CD1c-positive myeloid dendritic cell (primary cell): ENCODE measurements at regions not wholly inside any gene's neighbourhood (a gene's known extent, or its start where the extent isn't known, plus 50 kb on each side); places are given as distances from the start of the nearest gene placed in this dataset.

Source experiments
- DNase-seq: peaks from one replicate; pipeline ENCODE4 v3.0.0-alpha.2; 2016; ENCODE audit errors: extremely low spot score

GRCh38 chr13:40476175-40476958, 190.1 kb downstream of the FOXO1 start:
- DNase-seq = no peak

- DNase-seq = peak; percentile 72
Measured at GRCh38 chr13:40477623-40478608, 188.5 kb downstream of the FOXO1 start.

DNA sequence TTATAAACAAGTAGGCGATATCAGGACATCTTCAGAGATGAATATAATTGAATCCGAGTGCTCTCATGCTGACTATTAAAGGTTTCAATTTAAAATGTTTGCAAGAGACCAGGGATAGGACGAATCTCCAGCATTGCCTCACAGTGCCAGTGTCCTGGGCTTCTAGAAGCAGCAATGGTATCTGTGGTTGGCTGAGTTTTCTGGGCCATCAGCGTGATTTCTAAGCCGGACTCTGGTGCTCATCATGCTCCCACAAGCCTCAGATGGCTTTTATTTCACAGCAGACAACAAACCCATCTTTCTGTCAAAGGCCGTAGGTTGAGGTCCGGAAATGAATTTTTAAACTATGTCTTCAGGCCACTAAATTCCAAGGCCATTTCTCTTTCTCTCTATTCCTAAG, 187.7 kb downstream of the FOXO1 start:
- no peak for DNase-seq

DNA sequence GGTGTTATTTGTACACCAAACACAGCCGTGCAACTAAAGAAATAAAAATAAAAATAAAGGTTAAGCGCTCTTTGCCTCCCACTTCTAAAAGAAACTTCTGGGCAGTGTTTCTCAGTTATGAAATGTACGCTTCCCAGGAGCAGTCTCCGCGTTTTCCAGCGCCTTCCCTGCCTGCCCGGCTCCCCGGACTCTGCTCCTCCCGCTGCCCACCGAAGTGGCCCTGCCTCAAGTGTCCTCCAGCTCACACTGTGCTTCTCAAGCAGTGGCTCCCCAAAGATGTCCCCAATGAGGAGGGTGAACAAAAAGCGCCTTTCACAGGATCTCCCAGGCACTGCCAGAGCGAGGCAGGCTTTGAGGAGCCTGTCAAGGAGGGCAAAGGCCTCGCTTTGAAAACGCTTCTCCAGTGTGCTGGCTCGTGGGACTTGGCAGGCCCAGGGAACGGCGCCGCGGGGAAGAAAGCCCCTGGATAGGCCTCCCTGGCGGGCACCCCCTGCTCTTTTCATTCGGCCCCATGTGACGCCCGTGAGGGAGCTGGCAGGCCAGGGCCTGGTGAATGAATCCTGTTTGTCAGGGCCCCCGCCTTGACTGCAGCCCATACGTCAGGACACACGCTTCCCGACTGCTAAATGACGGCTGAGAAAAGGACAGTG, 187.1 kb downstream of the FOXO1 start:
- no peak for DNase-seq

DNA sequence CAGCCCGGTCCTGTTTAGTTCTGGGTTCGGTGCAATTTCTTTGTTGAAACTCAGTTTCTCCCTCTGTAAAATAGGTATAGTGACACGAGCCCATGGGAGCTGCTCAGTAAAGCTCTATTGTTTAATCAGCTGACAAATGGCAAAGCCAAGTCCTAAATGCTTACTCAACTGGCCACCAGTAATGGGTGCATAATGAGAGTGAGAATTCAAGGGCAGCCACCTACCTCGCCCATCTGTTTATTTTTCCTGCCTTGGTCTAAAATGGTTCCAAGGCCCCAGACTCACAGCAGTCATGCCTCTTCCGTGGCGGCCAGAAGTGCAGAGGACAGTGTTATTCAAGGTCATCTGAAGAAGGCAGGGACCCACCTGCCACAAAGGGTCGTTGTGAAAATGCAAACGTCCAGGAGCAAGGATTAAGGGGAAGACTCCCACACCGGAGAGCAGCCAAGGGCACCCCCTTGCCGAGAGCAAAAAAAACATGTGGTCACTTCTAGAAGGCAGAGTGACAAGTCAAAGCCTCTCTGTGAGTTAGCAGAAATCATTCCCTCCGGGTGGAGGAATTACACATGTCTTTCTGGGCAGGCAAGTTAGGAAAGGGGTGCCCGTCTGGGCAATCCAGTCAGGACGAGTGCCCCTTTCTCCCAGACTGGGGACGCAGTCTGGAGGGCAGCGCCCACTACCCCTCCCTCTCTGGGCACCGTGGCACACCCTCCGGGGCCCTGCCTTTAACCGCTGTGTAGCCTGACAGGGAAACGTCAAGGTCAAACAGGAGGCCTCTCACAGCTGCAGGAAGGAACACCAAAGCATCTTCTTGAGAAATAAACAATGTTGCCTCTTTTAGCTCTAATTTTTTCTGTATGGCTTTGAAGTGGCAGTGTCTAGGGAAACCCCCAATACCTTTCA, 186.2 kb downstream of the FOXO1 start:
- no peak for DNase-seq

DNA sequence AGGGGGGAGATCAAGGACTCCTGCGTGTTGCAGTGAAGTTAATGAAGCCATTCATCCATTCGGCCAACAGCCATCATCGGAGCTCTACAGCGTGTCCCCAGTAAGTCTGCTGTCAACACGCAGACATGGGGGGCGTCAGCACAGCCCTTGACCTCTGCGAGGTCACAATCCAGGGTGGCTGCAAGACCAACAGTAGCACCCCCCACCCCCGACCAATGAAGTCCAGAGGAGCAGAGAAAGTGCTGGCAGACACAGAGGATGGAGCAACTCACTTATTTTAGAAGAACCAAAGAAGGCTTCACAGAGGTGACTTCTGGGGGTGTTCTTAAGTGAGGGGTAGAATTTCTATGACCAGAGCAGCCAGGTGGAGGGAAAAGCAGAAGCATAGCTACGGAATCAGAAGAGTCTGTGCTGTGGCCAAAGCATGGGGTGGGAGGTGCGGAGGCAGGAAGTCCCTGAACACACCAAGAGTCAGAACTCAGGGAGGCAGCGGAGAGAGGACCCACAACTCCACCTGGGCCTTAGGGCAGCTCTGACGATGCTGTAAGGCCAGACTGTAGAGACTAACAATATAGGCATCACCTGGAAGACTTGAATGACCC, 185.4 kb downstream of the FOXO1 start:
- no peak for DNase-seq

DNA sequence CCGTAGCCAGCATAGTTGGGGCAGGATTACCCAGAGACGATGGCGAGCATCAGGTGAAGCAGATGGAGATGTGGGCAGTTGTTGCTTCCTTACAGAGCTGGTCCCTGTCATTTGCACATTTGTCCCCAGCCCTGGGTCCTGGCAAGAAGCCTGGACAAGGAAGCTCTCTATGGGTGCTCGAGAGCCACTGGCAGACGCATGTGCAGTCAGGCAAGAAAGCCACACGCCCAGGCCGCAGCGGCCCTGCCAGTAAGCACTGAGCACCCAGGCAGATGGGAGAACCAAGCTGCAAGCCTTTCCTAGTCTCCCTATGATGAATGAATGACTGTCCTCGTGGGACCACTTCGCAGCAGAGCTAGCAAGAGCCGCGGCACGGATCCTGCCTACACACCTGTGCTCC, 182.8 kb downstream of the FOXO1 start:
- DNase-seq = no peak

GRCh38 chr13:40484101-40484800, 182.2 kb downstream of the FOXO1 start:
- DNase-seq = no peak

DNA sequence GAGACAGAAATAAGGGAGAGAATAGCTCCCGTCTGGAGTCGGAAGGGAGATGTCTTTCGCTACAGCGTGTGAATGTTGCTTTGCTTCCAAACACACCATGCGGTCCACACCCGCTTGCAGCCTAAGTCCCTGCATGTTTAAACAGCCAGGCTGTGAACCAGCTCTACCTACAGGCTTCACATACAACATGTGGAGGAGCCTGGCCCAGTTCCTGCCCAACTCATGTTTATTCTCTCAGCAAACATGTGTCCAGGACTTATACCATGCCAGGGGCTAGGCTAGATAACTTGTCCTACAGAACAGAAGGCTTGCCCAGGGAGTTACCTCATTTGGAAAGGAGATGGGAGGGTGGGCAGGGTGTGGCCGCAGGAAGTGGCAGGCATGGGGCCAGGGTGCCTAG, 181.5 kb downstream of the FOXO1 start:
- no peak for DNase-seq

GRCh38 chr13:40485611-40486517, 180.6 kb downstream of the FOXO1 start:
- peak; percentile 44 for DNase-seq

GRCh38 chr13:40486518-40487163, 179.8 kb downstream of the FOXO1 start:
- no peak for DNase-seq

DNA sequence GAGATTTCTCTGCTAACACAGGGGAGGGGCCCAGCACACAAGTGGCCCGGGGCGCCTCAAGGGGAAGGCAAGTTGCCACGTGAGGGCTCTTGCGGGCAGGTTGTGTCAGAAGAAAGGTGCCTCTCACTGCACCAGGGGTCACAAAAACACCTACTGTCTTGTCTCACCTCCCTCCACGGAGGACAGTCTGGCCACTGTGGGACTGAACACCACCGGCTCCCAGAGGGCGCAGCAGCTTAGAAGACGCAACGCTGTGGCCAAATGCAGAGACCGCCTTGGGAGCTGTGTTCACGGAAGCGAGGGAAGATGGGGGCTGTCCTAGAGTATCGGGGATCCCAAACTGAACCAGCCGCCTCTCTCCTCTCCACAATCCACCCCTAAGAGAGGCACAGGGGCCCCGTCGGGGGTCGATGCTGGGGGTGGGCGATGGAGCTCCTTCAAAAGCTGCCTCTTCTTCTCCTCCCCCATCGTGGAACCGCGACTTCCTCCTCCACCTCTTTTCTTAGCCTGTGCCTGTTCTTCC, 177.5 kb downstream of the FOXO1 start:
- DNase-seq = no peak

GRCh38 chr13:40490086-40490758, 176.2 kb downstream of the FOXO1 start:
- DNase-seq = no peak

DNA sequence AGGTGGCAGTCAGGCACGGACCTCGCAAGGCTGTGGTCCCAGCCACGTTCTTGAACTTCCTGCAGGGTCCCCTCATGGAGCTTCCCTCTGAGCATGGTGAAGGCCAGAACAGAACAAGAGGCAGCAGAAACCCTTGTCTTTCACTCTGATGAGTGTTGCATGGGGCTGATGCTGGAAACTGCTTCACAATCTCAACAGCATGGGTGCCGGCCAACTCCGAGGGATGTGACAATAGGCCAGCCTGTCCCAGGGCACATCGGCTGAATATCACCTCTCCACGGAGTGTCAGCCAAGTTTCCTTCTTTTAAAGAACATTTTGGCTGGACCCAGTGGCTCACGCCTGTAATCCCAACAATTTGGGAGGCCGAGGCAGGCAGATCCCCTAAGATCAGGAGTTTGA, 173.9 kb downstream of the FOXO1 start:
- DNase-seq = no peak

DNA sequence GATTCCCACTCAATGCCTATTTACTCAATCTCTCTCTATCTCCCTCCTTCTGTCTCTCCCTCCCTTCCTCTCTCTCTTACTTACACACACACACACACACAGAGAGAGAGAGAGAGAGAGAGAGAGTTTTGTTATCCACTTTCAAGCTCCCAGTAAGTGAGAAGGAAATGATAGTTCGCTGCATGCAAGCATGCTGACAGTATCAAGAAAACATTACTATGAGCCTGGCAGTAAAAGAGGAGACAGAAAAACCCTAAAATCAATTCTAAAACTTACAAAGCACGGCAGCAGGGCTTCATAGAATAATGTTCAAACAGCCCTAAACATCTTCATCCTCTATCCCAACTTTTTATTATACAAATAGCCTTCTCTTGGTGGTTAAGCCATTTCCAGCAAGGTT, 171.9 kb downstream of the FOXO1 start:
- DNase-seq = no peak

GRCh38 chr13:40494946-40495620, 171.4 kb downstream of the FOXO1 start:
- no peak for DNase-seq

DNA sequence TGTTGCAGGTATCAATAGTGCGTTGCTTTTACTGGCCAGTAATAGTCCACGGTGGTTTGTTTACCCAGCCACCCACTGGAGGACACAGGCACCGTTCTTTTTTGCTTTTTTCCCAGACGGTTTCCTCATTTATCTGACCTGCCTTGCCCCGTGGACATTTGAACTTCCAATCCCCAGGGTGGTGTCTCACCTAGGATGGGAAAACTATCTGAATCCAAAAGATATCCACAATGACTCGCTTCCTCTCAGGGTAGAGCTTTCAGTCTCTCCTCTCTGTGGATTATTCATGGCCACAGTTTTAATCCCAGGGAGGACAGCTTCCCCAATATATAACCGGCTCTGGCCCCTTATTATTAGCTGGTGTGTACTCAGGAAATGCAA, 170.8 kb downstream of the FOXO1 start:
- no peak for DNase-seq
